ENCODE measurements at regions not wholly inside any gene's neighbourhood (a gene's known extent, or its start where the extent isn't known, plus 50 kb on each side); places are given as distances from the start of the nearest gene placed in this dataset.

DNA sequence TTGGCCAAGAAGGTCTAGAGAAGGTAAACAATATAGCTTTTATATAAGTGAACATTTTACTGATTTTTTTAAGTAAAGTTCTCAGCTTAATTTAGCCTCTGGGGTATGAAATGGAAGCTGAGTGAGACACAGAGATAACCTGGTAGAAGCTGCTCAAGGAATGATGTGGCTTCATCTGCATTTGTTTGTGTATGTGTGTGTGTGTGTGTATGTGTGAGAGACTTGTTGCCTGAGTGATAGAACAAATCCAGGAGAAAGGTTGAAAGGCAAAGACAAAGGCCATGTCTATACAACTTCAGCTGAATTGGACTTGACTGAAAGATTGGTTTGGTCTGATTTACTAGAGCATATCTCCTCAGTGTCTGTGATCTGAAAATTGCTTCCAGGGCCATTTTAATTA is 63.6 kb downstream of the PCDH7 start:
- no peak for DNase-seq (ENCODE audit: extremely low read depth, low read depth)
- TF ChIP-seq, protein P1, sequence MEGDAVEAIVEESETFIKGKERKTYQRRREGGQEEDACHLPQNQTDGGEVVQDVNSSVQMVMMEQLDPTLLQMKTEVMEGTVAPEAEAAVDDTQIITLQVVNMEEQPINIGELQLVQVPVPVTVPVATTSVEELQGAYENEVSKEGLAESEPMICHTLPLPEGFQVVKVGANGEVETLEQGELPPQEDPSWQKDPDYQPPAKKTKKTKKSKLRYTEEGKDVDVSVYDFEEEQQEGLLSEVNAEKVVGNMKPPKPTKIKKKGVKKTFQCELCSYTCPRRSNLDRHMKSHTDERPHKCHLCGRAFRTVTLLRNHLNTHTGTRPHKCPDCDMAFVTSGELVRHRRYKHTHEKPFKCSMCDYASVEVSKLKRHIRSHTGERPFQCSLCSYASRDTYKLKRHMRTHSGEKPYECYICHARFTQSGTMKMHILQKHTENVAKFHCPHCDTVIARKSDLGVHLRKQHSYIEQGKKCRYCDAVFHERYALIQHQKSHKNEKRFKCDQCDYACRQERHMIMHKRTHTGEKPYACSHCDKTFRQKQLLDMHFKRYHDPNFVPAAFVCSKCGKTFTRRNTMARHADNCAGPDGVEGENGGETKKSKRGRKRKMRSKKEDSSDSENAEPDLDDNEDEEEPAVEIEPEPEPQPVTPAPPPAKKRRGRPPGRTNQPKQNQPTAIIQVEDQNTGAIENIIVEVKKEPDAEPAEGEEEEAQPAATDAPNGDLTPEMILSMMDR (IDR thresholded peaks at IDR 0.05; ENCODE audit: low read depth, low read length, missing control alignments): no peak
- H3K4me3 ChIP-seq (replicated peaks; ENCODE audit: low read depth, low read length): no peak overlapping the region

DNA sequence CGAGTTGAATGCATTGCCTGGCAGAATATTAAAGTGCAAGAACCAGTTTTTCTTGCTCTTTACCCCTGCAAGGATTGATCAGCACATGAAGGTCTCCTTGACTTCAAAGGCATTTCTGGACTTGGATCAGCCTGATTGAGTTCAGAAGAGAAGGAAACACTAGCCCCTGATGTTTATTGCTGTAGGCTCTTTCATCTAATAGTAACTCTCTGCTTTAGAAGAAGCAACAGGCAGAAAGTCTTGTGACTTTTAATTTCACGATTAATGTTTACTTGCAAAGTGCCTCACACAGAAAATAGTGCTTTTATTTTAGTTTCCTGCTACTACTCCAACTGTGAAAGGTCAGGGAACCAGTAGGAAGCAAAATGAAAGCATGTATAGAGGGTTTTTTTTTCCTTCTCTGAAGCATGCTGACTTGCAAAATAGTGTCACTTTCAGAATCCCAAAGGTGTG is 69.1 kb downstream of the PCDH7 start:
- H3K4me3 ChIP-seq (replicated peaks; ENCODE audit: low read depth, low read length): no peak overlapping the region
- DNase-seq (ENCODE audit: extremely low read depth, low read depth): no peak
- TF ChIP-seq, protein P1 (IDR thresholded peaks at IDR 0.05; ENCODE audit: low read depth, low read length, missing control alignments): no peak

DNA sequence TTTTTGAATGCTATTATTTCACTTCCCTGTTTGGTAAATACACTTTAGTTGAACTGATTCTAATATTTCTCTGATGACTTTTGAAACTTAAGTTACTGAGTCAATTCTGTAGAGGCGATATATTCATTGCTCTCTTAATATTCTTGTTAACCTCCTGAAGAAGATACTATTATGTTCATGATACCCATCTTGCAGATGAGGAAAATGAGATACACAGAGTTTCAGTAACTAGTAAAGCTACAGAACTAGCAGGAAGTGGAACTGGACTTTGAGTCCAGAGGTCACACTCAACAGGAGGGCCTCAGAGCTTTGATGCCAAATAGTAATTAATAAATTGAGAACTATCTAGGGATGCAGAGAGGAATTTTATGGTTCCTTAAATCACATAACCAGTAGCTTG is 70.0 kb downstream of the PCDH7 start:
- no peak overlapping the region for H3K4me3 ChIP-seq (replicated peaks; ENCODE audit: low read depth, low read length)
- DNase-seq (ENCODE audit: extremely low read depth, low read depth): no peak
- TF ChIP-seq, protein P1 (IDR thresholded peaks at IDR 0.05; ENCODE audit: low read depth, low read length, missing control alignments): no peak

DNA sequence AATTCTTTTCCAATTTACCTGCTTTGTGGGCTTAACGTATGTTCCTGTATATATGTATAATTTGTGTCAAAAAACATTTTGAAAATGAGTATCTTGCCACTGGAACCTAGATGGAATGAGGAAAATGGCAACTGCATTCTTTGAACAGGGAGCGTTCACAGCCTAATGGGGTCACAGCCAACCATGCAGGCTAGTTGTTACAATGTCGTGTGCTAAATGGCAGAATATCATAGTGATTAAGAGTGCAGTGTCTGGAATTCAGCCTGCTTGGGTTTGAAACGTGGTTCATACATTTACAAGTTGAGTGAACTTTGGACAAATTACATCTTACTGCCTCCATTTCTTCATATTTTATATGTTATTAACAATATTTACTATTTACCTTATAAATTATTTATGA is 70.8 kb downstream of the PCDH7 start:
- no peak for DNase-seq (ENCODE audit: extremely low read depth, low read depth)
- TF ChIP-seq, protein P1 (IDR thresholded peaks at IDR 0.05; ENCODE audit: low read depth, low read length, missing control alignments): no peak
- no peak overlapping the region for H3K4me3 ChIP-seq (replicated peaks; ENCODE audit: low read depth, low read length)

DNA sequence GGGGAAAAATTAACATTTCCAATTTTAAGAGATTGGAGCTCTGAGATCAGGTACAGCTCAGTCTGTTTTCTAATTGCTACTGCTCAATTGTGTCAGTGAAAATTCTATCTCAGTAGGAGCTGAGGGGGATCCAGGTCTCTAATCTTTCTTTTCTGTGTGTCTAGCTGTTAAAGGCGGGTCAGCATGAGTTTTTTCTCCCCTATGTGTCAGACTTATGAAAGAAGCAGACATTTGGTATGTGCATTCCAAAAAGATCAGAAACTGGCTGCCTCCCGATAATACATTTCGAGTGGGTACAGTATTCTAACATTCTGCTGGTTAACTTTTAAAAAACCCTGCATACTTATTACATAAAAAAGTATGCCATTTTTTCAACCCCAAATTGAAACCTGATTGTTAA is 72.4 kb downstream of the PCDH7 start:
- no peak for DNase-seq (ENCODE audit: extremely low read depth, low read depth)
- TF ChIP-seq, protein P1 (IDR thresholded peaks at IDR 0.05; ENCODE audit: low read depth, low read length, missing control alignments): no peak
- H3K4me3 ChIP-seq (replicated peaks; ENCODE audit: low read depth, low read length): no peak overlapping the region

DNA sequence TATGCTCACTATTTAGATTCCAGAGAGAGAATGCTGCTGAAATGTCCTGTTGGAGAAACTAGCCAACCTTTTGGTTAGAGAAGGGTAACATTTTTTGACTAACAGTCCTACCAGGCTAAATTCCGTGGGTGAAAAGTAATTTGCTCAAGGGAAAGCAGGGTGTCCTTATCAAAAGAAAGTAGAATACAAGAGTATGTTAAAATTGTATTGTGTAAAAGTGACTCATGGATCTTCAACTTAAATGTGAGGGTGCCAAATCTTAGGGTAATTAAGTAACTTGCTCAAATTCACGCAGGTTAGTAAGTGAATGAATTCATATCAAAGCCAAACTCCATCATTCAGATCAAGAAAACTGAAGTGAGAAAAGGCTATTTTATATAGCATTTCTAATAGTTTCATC is 81.7 kb downstream of the PCDH7 start:
- no peak for DNase-seq (ENCODE audit: extremely low read depth, low read depth)
- TF ChIP-seq, protein P1 (IDR thresholded peaks at IDR 0.05; ENCODE audit: low read depth, low read length, missing control alignments): no peak
- H3K4me3 ChIP-seq (replicated peaks; ENCODE audit: low read depth, low read length): no peak overlapping the region

DNA sequence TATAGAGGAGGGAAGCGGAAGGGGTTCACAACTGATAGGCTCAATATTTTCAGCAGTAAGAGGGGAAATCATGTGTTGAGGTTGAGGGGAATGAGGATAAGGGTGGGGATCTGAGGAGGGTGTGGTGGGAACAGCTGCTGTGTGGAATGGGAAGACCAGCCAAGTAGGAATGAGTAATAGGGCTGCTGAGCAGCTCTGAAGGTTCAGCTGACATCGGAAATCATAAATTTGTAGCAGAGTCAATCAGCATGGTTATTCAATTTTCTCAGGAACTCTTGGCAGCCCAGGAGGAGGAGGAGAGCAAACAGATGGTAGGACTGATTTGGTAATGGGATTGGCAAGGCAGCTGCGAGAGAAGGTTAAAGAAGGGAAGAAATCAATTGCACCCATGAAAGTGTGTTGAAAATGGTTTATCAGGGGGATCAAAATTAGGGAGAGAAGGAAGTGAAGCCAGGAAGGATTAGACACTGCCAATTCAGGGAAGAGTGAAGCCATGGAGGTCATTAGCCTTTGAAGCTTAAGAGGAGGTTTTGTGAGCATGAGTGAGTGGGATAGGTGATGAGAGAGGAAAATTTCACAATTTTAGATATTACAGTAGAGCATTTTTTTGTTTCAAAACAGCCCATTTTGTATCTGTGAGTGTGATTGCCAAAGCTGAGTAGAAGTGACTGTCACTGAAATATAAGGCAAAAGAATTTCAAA is 82.6 kb downstream of the PCDH7 start:
- no peak for DNase-seq (ENCODE audit: extremely low read depth, low read depth)
- TF ChIP-seq, protein P1 (IDR thresholded peaks at IDR 0.05; ENCODE audit: low read depth, low read length, missing control alignments): no peak
- H3K4me3 ChIP-seq (replicated peaks; ENCODE audit: low read depth, low read length): no peak overlapping the region

Measured in HFF-Myc (cell line).